ENCODE measurements at regions not wholly inside any gene's neighbourhood (a gene's known extent, or its start where the extent isn't known, plus 50 kb on each side); places are given as distances from the start of the nearest gene placed in this dataset.
"Not testable (repeated sequence)": the region's sequence is repeated elsewhere in the genome, so short reads cannot be mapped to it uniquely, and the experiment has no call there.

- DNase-seq = not testable (repeated sequence)
Measured at GRCh38 chr13:22959859-22960258, 220.9 kb upstream of the SGCG start.

GRCh38 chr13:22960827-22961226 is 220.0 kb upstream of the SGCG start:
- DNase-seq = no peak

- not testable (repeated sequence) for DNase-seq
Measured at GRCh38 chr13:22961342-22961741, 219.4 kb upstream of the SGCG start.

- no peak for DNase-seq
Measured at GRCh38 chr13:22961835-22962537, 218.8 kb upstream of the SGCG start.

- not testable (repeated sequence) for DNase-seq
Measured at GRCh38 chr13:22963384-22964053, 217.3 kb upstream of the SGCG start.

GRCh38 chr13:22964245-22964966 is 216.4 kb upstream of the SGCG start:
- no peak for DNase-seq

- DNase-seq = not testable (repeated sequence)
Measured at GRCh38 chr13:22965011-22965857, 215.5 kb upstream of the SGCG start.

- DNase-seq = not testable (repeated sequence)
Measured at GRCh38 chr13:22965858-22966239, 214.9 kb upstream of the SGCG start.

GRCh38 chr13:22966753-22967152 is 214.0 kb upstream of the SGCG start:
- not testable (repeated sequence) for DNase-seq

- DNase-seq = no peak
Measured at GRCh38 chr13:22967669-22968068, 213.1 kb upstream of the SGCG start.

GRCh38 chr13:22979952-22980351 is 200.8 kb upstream of the SGCG start:
- no peak for DNase-seq

- DNase-seq = no peak
Measured at GRCh38 chr13:22980936-22981335, 199.8 kb upstream of the SGCG start.

- DNase-seq = no peak
Measured at GRCh38 chr13:22993148-22993547, 187.6 kb upstream of the SGCG start.

- no peak for DNase-seq
Measured at GRCh38 chr13:23003446-23003845, 177.3 kb upstream of the SGCG start.

GRCh38 chr13:23007426-23007825 is 173.4 kb upstream of the SGCG start:
- no peak for DNase-seq

- no peak for DNase-seq
Measured at GRCh38 chr13:23018143-23018542, 162.6 kb upstream of the SGCG start.

- DNase-seq = no peak
Measured at GRCh38 chr13:23020246-23020843, 160.4 kb upstream of the SGCG start.

GRCh38 chr13:23021906-23022305 is 158.9 kb upstream of the SGCG start:
- no peak for DNase-seq

GRCh38 chr13:23022704-23023103 is 158.1 kb upstream of the SGCG start:
- DNase-seq = no peak

GRCh38 chr13:23025864-23026608 is 154.7 kb upstream of the SGCG start:
- DNase-seq = no peak

- no peak for DNase-seq
Measured at GRCh38 chr13:23039266-23039935, 141.4 kb upstream of the SGCG start.

All from activated gamma-delta T cell (primary cell).